OCI-LY7 (cell line): ENCODE measurements at regions not wholly inside any gene's neighbourhood (a gene's known extent, or its start where the extent isn't known, plus 50 kb on each side); places are given as distances from the start of the nearest gene placed in this dataset.

Experiments
- CTCF ChIP-seq: fragments of 200-600 bp; sonication (generic); conservative IDR thresholded peaks from 2 replicates; pipeline ENCODE4 v1.5.1; 2014; ENCODE audit warnings: mild to moderate bottlenecking, antibody characterized with exemption, low read length, moderate library complexity, mixed read lengths
- EZH2phosphoT487 ChIP-seq: fragments of 200-600 bp; sonication (generic); IDR thresholded peaks from 2 replicates; pipeline ENCODE4 v1.6.1; 2018; ENCODE audit warnings: low read depth, borderline replicate concordance, mild to moderate bottlenecking, mixed run types, antibody characterized with exemption, low read length, moderate library complexity, mixed read lengths

GRCh38 chr4:14299166-14299565, 671.6 kb upstream of the BOD1L1 start:
- no peak for TF ChIP-seq CTCF
- TF ChIP-seq EZH2phosphoT487, result no peak
